GM23338 (cell line): ENCODE measurements at regions not wholly inside any gene's neighbourhood (a gene's known extent, or its start where the extent isn't known, plus 50 kb on each side); places are given as distances from the start of the nearest gene placed in this dataset.
A peak's percentile ranks its signal among the peaks of the same experiment; 100 is the strongest.

Experiments
- ATAC-seq: fragments of 200-7000 bp; cut with Tn5 transposase; 3 replicates; pipeline ENCODE4 v1.9.1; 2020
- DNase-seq: peaks from one replicate; pipeline ENCODE4 v3.0.0-alpha.2; 2015; ENCODE audit warnings: low spot score
- H2AFZ ChIP-seq: fragments of 200-600 bp; sonication (generic); 2 replicates; pipeline ENCODE4 v1.8.0; 2016; ENCODE audit warnings: antibody characterized with exemption, mild to moderate bottlenecking, moderate library complexity
- H3F3A ChIP-seq: fragments of 200-600 bp; sonication (generic); replicated peaks from 2 replicates; pipeline ENCODE4 v1.8.0; 2017; ENCODE audit warnings: antibody characterized with exemption, mixed run types, low read depth
- H3K27ac ChIP-seq: fragments of 200-600 bp; sonication (generic); 2 replicates; pipeline ENCODE4 v1.6.1; 2016; ENCODE audit warnings: low read depth
- H3K27me3 ChIP-seq: fragments of 200-600 bp; sonication (generic); 2 replicates; pipeline ENCODE4 v1.8.0; 2016; ENCODE audit warnings: mild to moderate bottlenecking, mixed run types, moderate library complexity; ENCODE audit not compliant: insufficient read depth
- H3K36me3 ChIP-seq: fragments of 200-600 bp; sonication (generic); 2 replicates; pipeline ENCODE4 v1.8.0; 2016; ENCODE audit warnings: mild to moderate bottlenecking; ENCODE audit not compliant: insufficient read depth
- H3K4me1 ChIP-seq: fragments of 200-600 bp; sonication (generic); 2 replicates; pipeline ENCODE4 v1.8.0; 2016; ENCODE audit warnings: mild to moderate bottlenecking, moderate library complexity; ENCODE audit not compliant: insufficient read depth
- H3K4me2 ChIP-seq: fragments of 200-600 bp; sonication (generic); 2 replicates; pipeline ENCODE4 v1.7.1; 2017; ENCODE audit warnings: mixed run types
- H3K4me3 ChIP-seq: fragments of 200-600 bp; sonication (generic); 2 replicates; pipeline ENCODE4 v1.6.1; 2016; ENCODE audit warnings: mixed run types
- H3K79me2 ChIP-seq: fragments of 200-600 bp; sonication (generic); replicated peaks from 2 replicates; pipeline ENCODE4 v1.8.0; 2017; ENCODE audit warnings: mild to moderate bottlenecking; ENCODE audit not compliant: insufficient read depth
- H3K9me2 ChIP-seq: fragments of 200-600 bp; sonication (generic); 2 replicates; pipeline ENCODE4 v1.8.0; 2017; ENCODE audit not compliant: insufficient read depth
- H4K20me1 ChIP-seq: fragments of 200-600 bp; sonication (generic); replicated peaks from 2 replicates; pipeline ENCODE4 v1.8.0; 2017; ENCODE audit warnings: mild to moderate bottlenecking; ENCODE audit not compliant: insufficient read depth
- H3K27ac Mint-ChIP-seq: 2 replicates; pipeline ENCODE4 v1.8.0; 2020; ENCODE audit warnings: inconsistent platforms, mild to moderate bottlenecking, moderate library complexity, mixed read lengths
- H3K27me3 Mint-ChIP-seq: 3 replicates; pipeline ENCODE4 v1.8.0; 2022; ENCODE audit warnings: low read depth, mild to moderate bottlenecking, moderate library complexity, mixed read lengths, inconsistent platforms; ENCODE audit not compliant: insufficient read depth, poor library complexity
- H3K36me3 Mint-ChIP-seq: 3 replicates; pipeline ENCODE4 v1.8.0; 2021; ENCODE audit warnings: low read depth, mild to moderate bottlenecking, inconsistent platforms, moderate library complexity, mixed read lengths
- H3K4me1 Mint-ChIP-seq: 3 replicates; pipeline ENCODE4 v1.8.0; 2020; ENCODE audit warnings: mild to moderate bottlenecking, inconsistent platforms, mixed read lengths
- H3K4me3 Mint-ChIP-seq: 3 replicates; pipeline ENCODE4 v1.8.0; 2021; ENCODE audit warnings: moderate library complexity, mild to moderate bottlenecking, inconsistent platforms, mixed read lengths
- H3K9me3 Mint-ChIP-seq: 3 replicates; pipeline ENCODE4 v1.8.0; 2020; ENCODE audit warnings: moderate library complexity, mild to moderate bottlenecking, inconsistent platforms, mixed read lengths
- CREB1 ChIP-seq: fragments of 250-450 bp; sonication (Bioruptor Pico); IDR thresholded peaks from 2 replicates; pipeline ENCODE4 v1.5.0; 2020; ENCODE audit warnings: low read depth, mild to moderate bottlenecking, moderate library complexity
- EZH2 ChIP-seq: fragments of 200-600 bp; sonication (generic); IDR thresholded peaks from one replicate; pipeline ENCODE4 v1.8.0; 2017; ENCODE audit warnings: antibody characterized with exemption, mild to moderate bottlenecking, low read depth; ENCODE audit not compliant: unreplicated experiment
- EZH2phosphoT487 ChIP-seq: fragments of 200-600 bp; sonication (generic); IDR thresholded peaks from one replicate; pipeline ENCODE4 v1.8.1; 2018; ENCODE audit warnings: antibody characterized with exemption; ENCODE audit not compliant: unreplicated experiment
- JUNB ChIP-seq: IDR thresholded peaks from one replicate; pipeline ENCODE4 v1.6.1; 2016; ENCODE audit warnings: antibody characterized with exemption; ENCODE audit not compliant: unreplicated experiment
- NANOG ChIP-seq: IDR thresholded peaks from 2 replicates; pipeline ENCODE4 v1.6.1; 2016; ENCODE audit warnings: antibody characterized with exemption, borderline replicate concordance
- POLR2AphosphoS5 ChIP-seq: IDR thresholded peaks from 2 replicates; pipeline ENCODE4 v1.6.1; 2016; ENCODE audit warnings: antibody characterized with exemption, low read depth
- REST ChIP-seq: IDR thresholded peaks from one replicate; pipeline ENCODE4 v1.6.1; 2018; ENCODE audit warnings: antibody characterized with exemption; ENCODE audit not compliant: unreplicated experiment
- STAT1 ChIP-seq: IDR thresholded peaks from one replicate; pipeline ENCODE4 v1.6.1; 2016; ENCODE audit warnings: antibody characterized with exemption; ENCODE audit not compliant: unreplicated experiment
- ZNF114 ChIP-seq: fragments of 250-450 bp; sonication (Bioruptor Pico); IDR thresholded peaks from 2 replicates; pipeline ENCODE4 v1.5.0; 2020; ENCODE audit warnings: mild to moderate bottlenecking, moderate library complexity
- ZNF331 ChIP-seq: fragments of 250-450 bp; sonication (Bioruptor Pico); IDR thresholded peaks from 2 replicates; pipeline ENCODE4 v1.5.0; 2020; ENCODE audit warnings: low read depth, mild to moderate bottlenecking, moderate library complexity
- TF ChIP-seq, protein P1 (sequence below), 2 experiments: fragments of 200-600 bp in 1 of 2; sonication (generic) in 1 of 2; conservative IDR thresholded peaks; 2 replicates each; pipeline versions ENCODE4 v1.5.1 to v1.6.1; 2016 to 2017; ENCODE audit warnings: antibody characterized with exemption in 2 of 2, low read depth in 2 of 2, mild to moderate bottlenecking in 2 of 2, moderate library complexity in 1 of 2
- TF ChIP-seq, protein P2 (sequence below): IDR thresholded peaks from 2 replicates; pipeline ENCODE4 v1.6.1; 2016; ENCODE audit warnings: antibody characterized with exemption

DNA sequence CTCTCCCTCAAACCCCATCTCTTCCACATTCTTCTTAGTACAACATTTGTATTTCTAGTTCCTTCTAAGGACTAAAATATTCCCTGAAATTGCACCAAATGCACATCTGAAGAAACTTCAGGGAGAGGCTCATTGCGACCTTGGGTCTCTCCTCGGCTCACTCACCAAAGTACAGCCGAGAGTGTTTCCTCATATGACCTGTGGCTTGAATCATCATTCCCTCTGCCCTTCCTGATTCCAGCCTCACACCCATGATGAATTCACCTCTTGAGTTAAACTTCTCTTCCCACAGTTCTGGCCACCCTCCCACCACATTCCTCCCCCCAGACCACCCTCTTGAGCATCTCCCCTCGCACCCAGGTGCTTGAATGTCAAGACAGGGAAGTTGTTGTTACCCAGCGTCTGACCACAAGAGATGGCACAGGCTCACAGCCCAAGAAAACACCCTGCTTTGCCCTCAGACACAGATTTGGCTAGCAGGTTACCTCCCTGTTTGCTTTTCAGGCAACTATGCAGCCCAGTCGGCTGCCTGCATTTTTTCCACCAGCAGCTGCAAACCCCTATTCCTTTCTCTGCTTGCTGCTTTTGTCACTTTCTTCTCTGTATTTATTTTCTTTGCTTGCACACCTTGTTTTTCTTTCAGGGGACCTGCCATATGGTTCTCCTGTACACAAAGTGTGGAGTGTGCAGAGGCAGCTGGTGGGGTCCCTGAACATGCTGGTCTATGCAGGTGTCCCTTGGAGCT is 214.8 kb downstream of the SPATA18 start:
- H3K9me2 ChIP-seq = 0 out of 2 replicates have a peak, but pooled peaks cover 9% of the 10 kb centered on the region
- Mint-ChIP-seq H3K36me3 (no peaks in the 10 kb centered on the region), H3K9me3 (no peaks in the 10 kb centered on the region), H3K27ac (no peak overlapping the region), H3K4me3 (no peak overlapping the region), H3K4me1 (peaks cover 17% of the 10 kb centered on the region; the same call in 2 of the 3 replicates), H3K27me3 (peaks cover 6% of the 10 kb centered on the region)
- no peaks in the 10 kb centered on the region for H4K20me1 ChIP-seq
- ATAC-seq = no peak
- no peak overlapping the region for H3K27ac ChIP-seq
- no peak overlapping the region for H3K4me3 ChIP-seq
- no peaks in the 10 kb centered on the region for H3K36me3 ChIP-seq
- peaks cover 23% of the 10 kb centered on the region for H3K4me1 ChIP-seq
- TF ChIP-seq, protein P1, sequence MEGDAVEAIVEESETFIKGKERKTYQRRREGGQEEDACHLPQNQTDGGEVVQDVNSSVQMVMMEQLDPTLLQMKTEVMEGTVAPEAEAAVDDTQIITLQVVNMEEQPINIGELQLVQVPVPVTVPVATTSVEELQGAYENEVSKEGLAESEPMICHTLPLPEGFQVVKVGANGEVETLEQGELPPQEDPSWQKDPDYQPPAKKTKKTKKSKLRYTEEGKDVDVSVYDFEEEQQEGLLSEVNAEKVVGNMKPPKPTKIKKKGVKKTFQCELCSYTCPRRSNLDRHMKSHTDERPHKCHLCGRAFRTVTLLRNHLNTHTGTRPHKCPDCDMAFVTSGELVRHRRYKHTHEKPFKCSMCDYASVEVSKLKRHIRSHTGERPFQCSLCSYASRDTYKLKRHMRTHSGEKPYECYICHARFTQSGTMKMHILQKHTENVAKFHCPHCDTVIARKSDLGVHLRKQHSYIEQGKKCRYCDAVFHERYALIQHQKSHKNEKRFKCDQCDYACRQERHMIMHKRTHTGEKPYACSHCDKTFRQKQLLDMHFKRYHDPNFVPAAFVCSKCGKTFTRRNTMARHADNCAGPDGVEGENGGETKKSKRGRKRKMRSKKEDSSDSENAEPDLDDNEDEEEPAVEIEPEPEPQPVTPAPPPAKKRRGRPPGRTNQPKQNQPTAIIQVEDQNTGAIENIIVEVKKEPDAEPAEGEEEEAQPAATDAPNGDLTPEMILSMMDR (conservative IDR thresholded peaks at IDR 0.05; ENCODE audit: low read depth in 2 of 2) = no peak
- H3F3A ChIP-seq = no peaks in the 10 kb centered on the region
- peak overlapping the region; percentile 80 for H2AFZ ChIP-seq
- no peaks in the 10 kb centered on the region for H3K79me2 ChIP-seq
- no peak overlapping the region for H3K4me2 ChIP-seq
- H3K27me3 ChIP-seq = no peaks in the 10 kb centered on the region
- no peak for DNase-seq

DNA sequence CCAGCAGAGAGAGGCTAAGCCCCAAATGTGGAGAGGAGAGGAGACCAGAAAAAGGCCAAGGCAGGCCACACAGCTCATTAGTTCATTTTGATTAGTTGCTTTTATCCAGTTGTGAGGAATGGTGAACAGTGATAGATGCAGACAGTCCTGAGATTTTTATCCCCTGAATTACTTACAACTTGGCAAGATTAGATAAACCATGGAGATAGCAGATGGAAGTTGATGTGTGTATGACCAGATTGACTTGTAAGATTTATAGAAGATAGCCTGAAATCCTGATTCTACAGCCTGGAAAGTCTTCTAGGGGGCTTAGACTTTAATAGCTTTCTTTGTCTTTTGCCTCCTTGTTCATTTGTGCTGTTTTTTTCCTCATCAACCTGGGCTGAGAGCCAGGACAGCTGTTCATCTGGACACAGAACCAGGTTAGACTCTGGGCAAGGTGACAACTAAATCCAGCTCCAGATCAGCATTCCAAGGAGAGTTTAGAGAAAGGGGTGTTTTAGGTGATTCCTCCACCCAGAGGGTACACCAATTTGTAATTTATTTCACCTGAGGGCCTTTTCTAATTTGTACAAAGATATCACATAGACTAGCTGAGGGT is 215.5 kb downstream of the SPATA18 start:
- Mint-ChIP-seq H3K9me3 (peaks cover 5% of the 10 kb centered on the region), H3K36me3 (peaks cover 1% of the 10 kb centered on the region; the same call in 1 of the 3 replicates), H3K4me3 (no peak overlapping the region), H3K27me3 (peaks cover 6% of the 10 kb centered on the region), H3K27ac (no peak overlapping the region), H3K4me1 (peaks cover 17% of the 10 kb centered on the region; the same call in 2 of the 3 replicates)
- H3K4me2 ChIP-seq = no peak overlapping the region
- H4K20me1 ChIP-seq = no peaks in the 10 kb centered on the region
- H2AFZ ChIP-seq = peak overlapping the region; percentile 80
- ATAC-seq (no peak), DNase-seq (no peak)
- no peak overlapping the region for H3K4me3 ChIP-seq
- no peaks in the 10 kb centered on the region for H3F3A ChIP-seq
- H3K4me1 ChIP-seq = peaks cover 23% of the 10 kb centered on the region
- 0 out of 2 replicates have a peak, but pooled peaks cover 9% of the 10 kb centered on the region for H3K9me2 ChIP-seq
- H3K27ac ChIP-seq = no peak overlapping the region
- no peaks in the 10 kb centered on the region for H3K79me2 ChIP-seq
- peaks cover under 1% of the 10 kb centered on the region; the same call in 1 of the 2 replicates for H3K36me3 ChIP-seq
- H3K27me3 ChIP-seq = no peaks in the 10 kb centered on the region
- no peak for TF ChIP-seq ZNF331 (CRISPR knock-in tag)
- TF ChIP-seq EZH2 = no peak
- TF ChIP-seq POLR2AphosphoS5 = no peak
- no peak for TF ChIP-seq JUNB
- TF ChIP-seq NANOG = no peak
- TF ChIP-seq, protein P1 (conservative IDR thresholded peaks at IDR 0.05; ENCODE audit: low read depth in 2 of 2) = no peak
- no peak for TF ChIP-seq EZH2phosphoT487
- no peak for TF ChIP-seq STAT1
- TF ChIP-seq, protein P2, sequence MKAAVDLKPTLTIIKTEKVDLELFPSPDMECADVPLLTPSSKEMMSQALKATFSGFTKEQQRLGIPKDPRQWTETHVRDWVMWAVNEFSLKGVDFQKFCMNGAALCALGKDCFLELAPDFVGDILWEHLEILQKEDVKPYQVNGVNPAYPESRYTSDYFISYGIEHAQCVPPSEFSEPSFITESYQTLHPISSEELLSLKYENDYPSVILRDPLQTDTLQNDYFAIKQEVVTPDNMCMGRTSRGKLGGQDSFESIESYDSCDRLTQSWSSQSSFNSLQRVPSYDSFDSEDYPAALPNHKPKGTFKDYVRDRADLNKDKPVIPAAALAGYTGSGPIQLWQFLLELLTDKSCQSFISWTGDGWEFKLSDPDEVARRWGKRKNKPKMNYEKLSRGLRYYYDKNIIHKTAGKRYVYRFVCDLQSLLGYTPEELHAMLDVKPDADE = no peak
- no peak for TF ChIP-seq CREB1
- no peak for TF ChIP-seq REST
- TF ChIP-seq ZNF114 (CRISPR knock-in tag) = no peak
